AG04449 (cell line): ENCODE measurements at regions not wholly inside any gene's neighbourhood (a gene's known extent, or its start where the extent isn't known, plus 50 kb on each side); places are given as distances from the start of the nearest gene placed in this dataset.
"Not testable (repeated sequence)": the region's sequence is repeated elsewhere in the genome, so short reads cannot be mapped to it uniquely, and the experiment has no call there.

Experiments used
- CTCF ChIA-PET: fragments of 350-600 bp; formaldehyde crosslinking; extraction: SDS; loops from one replicate; lab custom pipeline; 2021; ENCODE audit warnings: antibody characterized with exemption; lab: Yijun Ruan, JAX
- POLR2A ChIA-PET: fragments of 400-600, 350-600 bp; formaldehyde crosslinking; extraction: SDS; loops from one replicate; lab custom pipeline; 2020; ENCODE audit warnings: antibody characterized with exemption, inconsistent platforms; lab: Yijun Ruan, JAX
- DNase-seq: peaks from one replicate; pipeline ENCODE4 v3.0.0-alpha.2; 2010; ENCODE audit warnings: low read depth, low spot score
- H3K4me3 ChIP-seq: 2 replicates; pipeline ENCODE4 v1.5.1; 2011; ENCODE audit warnings: low read depth, mild to moderate bottlenecking, control low read depth, low read length
- CTCF ChIP-seq: IDR thresholded peaks from one replicate; pipeline ENCODE4 v1.5.1; 2011; ENCODE audit warnings: mild to moderate bottlenecking, moderate library complexity, low read length, control low read depth, inconsistent platforms; ENCODE audit not compliant: insufficient read depth; ENCODE audit errors: missing control alignments

- no peak for TF ChIP-seq CTCF
- DNase-seq, result no peak
- H3K4me3 ChIP-seq, result no peak overlapping the region
- ChIA-PET POLR2A (interaction anchor here (1.5 kb wide), 1 partner anchor 14 kb away, joined by 8 read pairs; no protein-coding TSS in a partner anchor), CTCF (interaction anchor here (0.6 to 1.6 kb wide), 3 partner anchors 13 to 41 kb away, joined by 3 to 4 read pairs (median 4); no protein-coding TSS in a partner anchor)
Measured at GRCh38 chr15:39512643-39513042, 68.2 kb upstream of the THBS1 start.

- no peak for DNase-seq
- POLR2A ChIA-PET, result no interaction called here
- CTCF ChIA-PET, result interaction anchor here (0.6 kb wide), 1 partner anchor 522 kb away, joined by 3 read pairs; no protein-coding TSS in a partner anchor
- TF ChIP-seq CTCF, result no peak
- H3K4me3 ChIP-seq, result no peak overlapping the region
Measured at GRCh38 chr15:39513936-39514335, 66.9 kb upstream of the THBS1 start.

- H3K4me3 ChIP-seq, result no peak overlapping the region
- DNase-seq, result no peak
- no peak for TF ChIP-seq CTCF
- ChIA-PET CTCF (no interaction called here), POLR2A (no interaction called here)
Measured at GRCh38 chr15:39514933-39515332, 65.9 kb upstream of the THBS1 start.

- no peak overlapping the region for H3K4me3 ChIP-seq
- no peak for TF ChIP-seq CTCF
- DNase-seq, result no peak
- ChIA-PET POLR2A (no interaction called here), CTCF (no interaction called here)
Measured at GRCh38 chr15:39515765-39516164, 65.1 kb upstream of the THBS1 start.

- CTCF ChIA-PET, result no interaction called here
- POLR2A ChIA-PET, result no interaction called here
- TF ChIP-seq CTCF, result no peak
- no peak overlapping the region for H3K4me3 ChIP-seq
- no peak for DNase-seq
Measured at GRCh38 chr15:39517122-39517855, 63.6 kb upstream of the THBS1 start.

- H3K4me3 ChIP-seq, POLR2A ChIA-PET, DNase-seq, CTCF ChIA-PET: not testable (repeated sequence)
Measured at GRCh38 chr15:39523968-39524367, 56.9 kb upstream of the THBS1 start.

GRCh38 chr15:39529457-39529856 lies 51.4 kb upstream of the THBS1 start:
- ChIA-PET CTCF (no interaction called here), POLR2A (no interaction called here)
- no peak for DNase-seq
- TF ChIP-seq CTCF, result no peak
- H3K4me3 ChIP-seq, result no peak overlapping the region
